GM19372 (cell line): ENCODE measurements at regions not wholly inside any gene's neighbourhood (a gene's known extent, or its start where the extent isn't known, plus 50 kb on each side); places are given as distances from the start of the nearest gene placed in this dataset.
A peak's percentile ranks its signal among the peaks of the same experiment; 100 is the strongest.
"Not testable (repeated sequence)": the region's sequence is repeated elsewhere in the genome, so short reads cannot be mapped to it uniquely, and the experiment has no call there.

Source experiments
- ATAC-seq: cut with Tn5 transposase; IDR thresholded peaks from one replicate; pipeline ENCODE4 v1.9.1; 2021; ENCODE audit warnings: mild to moderate bottlenecking, low read depth, moderate library complexity; ENCODE audit not compliant: unreplicated experiment

- no peak for ATAC-seq
Observed at GRCh38 chr18:44548291-44549221, 132.1 kb upstream of the SETBP1 start.

- no peak for ATAC-seq
Observed at GRCh38 chr18:44552706-44553105, 128.0 kb upstream of the SETBP1 start.

GRCh38 chr18:44556296-44556695 is 124.4 kb upstream of the SETBP1 start:
- no peak for ATAC-seq

- no peak for ATAC-seq
Observed at GRCh38 chr18:44557616-44558151, 123.0 kb upstream of the SETBP1 start.

- ATAC-seq: no peak
Observed at GRCh38 chr18:44558767-44559166, 121.9 kb upstream of the SETBP1 start.

GRCh38 chr18:44562986-44563385 is 117.7 kb upstream of the SETBP1 start:
- ATAC-seq: no peak

- no peak for ATAC-seq
Observed at GRCh38 chr18:44564922-44565321, 115.8 kb upstream of the SETBP1 start.

GRCh38 chr18:44568342-44568741 is 112.3 kb upstream of the SETBP1 start:
- ATAC-seq: no peak

GRCh38 chr18:44568986-44569385 is 111.7 kb upstream of the SETBP1 start:
- no peak for ATAC-seq

GRCh38 chr18:44569391-44570055 is 111.2 kb upstream of the SETBP1 start:
- ATAC-seq: no peak

- ATAC-seq: peak; percentile 69
Observed at GRCh38 chr18:44579028-44579702, 101.5 kb upstream of the SETBP1 start.

GRCh38 chr18:44579745-44580144 is 100.9 kb upstream of the SETBP1 start:
- no peak for ATAC-seq

- no peak for ATAC-seq
Observed at GRCh38 chr18:44580159-44580558, 100.5 kb upstream of the SETBP1 start.

- ATAC-seq: not testable (repeated sequence)
Observed at GRCh38 chr18:44580782-44581181, 99.9 kb upstream of the SETBP1 start.

- ATAC-seq: no peak
Observed at GRCh38 chr18:44582456-44582855, 98.2 kb upstream of the SETBP1 start.

- ATAC-seq: no peak
Observed at GRCh38 chr18:44584900-44585299, 95.8 kb upstream of the SETBP1 start.

GRCh38 chr18:44586782-44587524 is 93.7 kb upstream of the SETBP1 start:
- no peak for ATAC-seq

GRCh38 chr18:44588508-44588907 is 92.2 kb upstream of the SETBP1 start:
- ATAC-seq: no peak

- no peak for ATAC-seq
Observed at GRCh38 chr18:44589693-44590355, 90.9 kb upstream of the SETBP1 start.
